Activated T-helper 9 cell treated with anti-CD3 and anti-CD28 coated beads, Interleukin-2, amount 50 U/mL, for 16 hours (primary cell): ENCODE measurements at regions not wholly inside any gene's neighbourhood (a gene's known extent, or its start where the extent isn't known, plus 50 kb on each side); places are given as distances from the start of the nearest gene placed in this dataset.

Source experiments
- DNase-seq: peaks from one replicate; pipeline ENCODE4 v3.0.0-alpha.2; 2020; ENCODE audit warnings: low read depth

DNA sequence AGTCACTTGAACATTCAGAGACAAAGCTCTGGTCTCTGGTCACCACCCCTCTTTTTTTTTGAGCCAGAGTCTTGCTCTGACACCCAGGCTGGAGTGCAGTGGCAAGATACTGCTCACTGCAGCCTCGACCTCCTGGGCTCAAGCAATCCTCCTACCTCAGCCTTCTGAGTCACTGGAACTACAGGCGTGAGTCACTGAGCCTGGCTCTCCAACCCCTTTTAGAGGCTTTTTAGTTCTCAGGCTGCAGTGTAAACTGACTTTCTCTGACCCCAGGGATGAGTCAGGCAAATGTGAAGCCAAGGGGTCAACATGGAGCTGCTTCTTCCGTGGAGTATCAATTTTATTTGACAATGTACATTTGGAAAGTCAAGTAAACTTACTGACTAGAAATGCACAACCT is 229.2 kb downstream of the PTTG2 start:
- DNase-seq = no peak

DNA sequence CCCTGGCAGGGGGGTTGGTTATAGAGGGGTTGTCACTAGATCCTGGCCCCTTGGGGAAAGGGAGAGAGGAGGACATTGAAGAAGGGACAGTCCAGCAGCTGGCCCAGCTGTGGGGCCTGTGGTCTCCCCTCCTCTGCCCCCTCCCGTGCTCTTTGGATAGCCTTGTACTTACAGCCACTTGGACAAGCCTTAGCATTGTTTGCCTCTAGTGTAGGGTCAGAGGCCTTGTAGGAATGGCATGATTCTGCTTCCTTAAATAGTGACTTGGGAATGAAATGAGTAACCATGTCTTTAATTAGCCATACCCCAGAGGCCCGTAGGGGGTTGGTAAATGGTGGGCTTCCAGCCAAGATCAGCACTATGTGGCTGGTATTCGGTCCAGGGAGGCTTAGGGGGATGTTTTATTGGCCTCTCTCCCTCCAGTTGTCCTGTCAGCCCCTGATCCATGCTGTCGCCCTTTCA is 230.6 kb downstream of the PTTG2 start:
- DNase-seq = no peak

DNA sequence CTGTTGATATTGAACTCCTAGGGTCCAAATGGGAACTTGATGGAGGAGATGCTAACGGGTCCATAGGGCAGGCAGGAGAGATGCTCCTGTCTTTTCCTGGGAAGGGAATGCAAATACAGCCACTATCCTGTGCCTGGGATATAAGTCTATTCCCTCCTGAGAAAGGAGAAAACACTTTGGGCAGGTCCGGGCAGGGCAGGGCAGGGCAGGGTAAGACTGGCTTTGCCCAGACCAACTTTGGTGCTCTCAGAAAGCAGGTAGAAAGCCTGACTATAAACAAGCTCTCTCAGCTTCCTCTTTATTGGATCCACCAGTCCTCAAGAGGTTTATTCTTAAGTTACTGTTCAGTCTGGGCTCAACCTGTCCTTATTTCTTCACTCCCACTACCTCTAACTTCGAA is 232.3 kb downstream of the PTTG2 start:
- DNase-seq = no peak

DNA sequence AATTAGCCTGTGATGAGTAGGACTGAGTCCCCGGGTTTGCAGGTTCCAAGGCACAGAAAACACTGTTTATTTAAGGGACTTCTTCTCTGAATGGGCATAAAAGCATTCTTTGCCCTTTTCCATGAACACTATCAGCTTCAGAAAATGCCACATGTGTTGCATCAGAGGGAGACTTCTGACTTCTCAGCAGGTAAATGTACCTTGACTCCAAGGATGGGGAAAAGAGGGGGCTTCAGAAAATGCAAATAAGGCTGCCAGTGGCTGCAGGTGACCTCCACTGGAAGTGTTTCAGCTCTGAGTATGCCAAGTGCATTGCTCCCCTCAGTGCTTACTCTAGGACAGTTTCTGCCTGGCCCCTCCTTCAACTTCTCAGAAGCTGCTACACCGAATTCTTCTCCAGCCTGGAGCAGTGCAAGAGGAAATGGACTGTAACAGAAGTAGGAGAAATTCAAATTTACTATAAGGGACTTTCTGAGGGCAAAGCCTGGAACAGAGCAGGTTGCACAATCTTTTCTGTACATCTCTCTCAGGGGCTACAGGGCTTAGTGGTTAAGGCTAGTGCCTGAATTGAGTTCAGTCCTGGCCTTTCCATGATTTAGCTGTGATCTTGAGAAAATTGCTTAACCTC is 233.2 kb downstream of the PTTG2 start:
- no peak for DNase-seq

DNA sequence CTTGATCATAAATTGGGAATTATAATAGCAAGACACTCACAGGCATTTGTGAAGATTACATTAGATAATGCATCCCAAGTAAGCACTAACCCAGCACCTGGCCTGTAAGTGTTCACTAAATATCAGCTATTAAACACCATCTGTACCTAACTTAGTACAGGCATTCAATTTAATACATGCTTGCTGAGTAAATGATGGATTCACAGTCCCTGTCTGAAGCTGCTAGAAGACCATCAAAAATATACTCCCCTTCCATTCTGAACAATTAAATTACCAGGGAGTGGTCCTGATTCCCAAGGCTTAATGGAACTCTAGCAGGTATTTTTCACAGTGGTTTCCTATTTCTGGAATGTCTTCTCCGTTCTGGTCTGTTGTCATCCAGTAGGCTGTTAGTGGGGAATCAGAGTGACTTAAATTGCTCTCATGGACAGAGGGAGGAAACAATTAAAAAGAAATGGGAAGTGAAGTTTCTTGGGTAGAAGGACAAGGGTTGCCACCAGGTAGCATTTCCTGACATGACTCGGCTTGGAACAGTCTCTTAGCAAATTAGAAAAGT is 233.9 kb downstream of the PTTG2 start:
- DNase-seq = no peak

DNA sequence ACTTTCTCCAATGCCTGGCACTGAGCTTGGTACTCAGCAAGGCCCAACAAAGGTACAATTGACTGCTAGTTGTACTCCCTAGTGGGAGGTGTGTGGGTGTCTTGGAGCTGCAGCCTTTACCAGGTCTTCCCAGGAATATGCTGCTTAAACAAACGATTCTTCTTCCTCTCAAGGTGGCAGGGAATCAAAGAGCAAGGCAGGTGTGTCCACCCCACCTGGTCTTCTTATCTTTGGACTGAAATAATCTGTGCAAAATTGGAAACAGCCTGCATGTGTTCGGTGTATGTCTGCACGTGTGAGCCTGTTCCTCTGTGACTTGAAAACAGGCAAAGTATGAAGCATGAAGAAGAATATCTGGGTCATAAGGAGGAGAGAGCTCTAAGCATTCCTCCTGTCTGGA is 235.3 kb downstream of the PTTG2 start:
- no peak for DNase-seq

DNA sequence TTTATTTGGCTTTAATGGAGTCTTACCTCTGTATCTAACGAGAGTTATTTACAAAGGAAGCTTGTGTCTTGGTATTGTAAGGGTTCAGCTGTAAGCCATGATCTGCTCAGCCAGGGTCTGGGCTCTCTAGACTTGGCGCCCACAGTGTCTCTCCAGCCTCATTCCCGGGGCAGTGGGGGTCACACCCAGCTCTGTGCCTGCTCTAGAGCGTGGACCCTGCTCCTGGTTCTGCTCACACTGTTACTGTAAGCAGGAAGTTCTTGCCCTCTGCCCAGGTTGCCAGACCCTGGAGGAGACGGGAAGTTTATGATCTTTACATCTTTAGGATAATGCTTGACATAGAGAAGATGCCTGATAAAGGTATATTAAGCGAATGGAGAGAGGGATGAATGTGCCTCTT is 235.7 kb downstream of the PTTG2 start:
- no peak for DNase-seq

DNA sequence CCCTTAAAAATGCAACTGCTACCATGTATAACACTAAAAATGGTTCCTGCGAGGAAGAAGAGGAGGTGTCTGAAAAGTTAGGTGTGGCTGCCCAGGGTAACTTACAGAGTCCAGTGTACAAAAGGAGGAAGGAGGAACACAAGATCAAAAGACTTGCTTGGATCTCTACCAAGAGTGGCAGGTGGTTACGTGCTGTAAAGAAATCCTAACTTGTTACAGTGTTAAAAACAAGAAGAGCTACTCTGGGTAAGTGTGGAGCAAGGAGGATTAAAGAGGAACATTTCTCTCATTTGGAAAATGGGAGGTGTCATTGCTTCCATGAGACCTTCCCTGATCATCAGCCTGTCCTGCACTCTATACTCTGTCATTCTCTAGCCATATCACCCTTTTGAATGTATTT is 242.0 kb downstream of the PTTG2 start:
- no peak for DNase-seq

DNA sequence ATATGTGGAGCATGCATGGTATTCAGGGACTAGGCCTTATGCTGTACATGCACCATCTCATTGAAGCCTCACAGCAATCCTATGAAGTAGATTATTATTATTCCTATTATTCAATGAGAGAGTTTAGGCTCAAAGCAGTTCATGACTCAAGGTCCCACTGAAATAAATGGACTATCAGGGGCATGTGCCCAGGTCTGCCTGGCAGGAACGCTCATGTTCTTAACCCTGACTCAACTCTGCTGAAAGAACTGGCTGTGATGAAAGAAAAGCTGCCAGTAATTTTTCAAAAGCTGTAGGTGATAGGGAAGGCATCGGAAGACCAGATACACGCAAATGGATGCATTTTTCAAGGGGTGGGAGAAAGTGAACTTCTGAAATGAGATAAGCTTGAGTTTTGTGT is 243.4 kb downstream of the PTTG2 start:
- DNase-seq = no peak

DNA sequence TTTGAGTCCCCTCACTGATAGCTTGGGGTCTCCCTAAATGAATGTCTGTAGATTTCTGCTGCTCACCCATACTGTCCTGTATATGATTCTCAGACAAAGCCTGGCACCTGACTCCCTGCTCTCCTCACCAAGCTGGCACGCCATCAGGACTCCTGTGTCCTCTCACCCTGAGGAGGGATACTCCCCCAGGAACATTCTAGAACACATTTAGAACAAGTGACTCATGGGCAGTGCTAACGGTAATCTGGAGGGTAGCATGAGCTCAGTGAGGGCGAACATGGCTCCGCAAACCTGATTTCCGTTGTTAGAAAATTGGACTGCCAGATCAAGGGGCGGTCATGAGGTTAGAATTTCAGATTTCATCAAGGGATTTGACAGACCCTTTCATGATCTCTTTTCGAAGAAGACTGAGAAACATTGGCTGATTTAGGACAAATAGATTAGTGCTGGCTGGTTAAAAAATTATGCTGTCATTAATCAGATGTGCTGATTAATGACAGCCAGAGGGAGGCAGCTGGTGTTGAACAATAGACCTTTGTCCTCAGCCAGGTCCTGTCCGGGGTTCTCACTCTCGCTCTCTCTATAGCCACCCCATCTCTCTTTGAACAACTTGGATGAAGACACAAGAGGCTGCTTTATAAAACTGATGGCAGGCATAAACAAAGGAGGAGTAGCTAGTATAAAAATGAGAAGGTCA is 244.3 kb downstream of the PTTG2 start:
- DNase-seq = no peak

DNA sequence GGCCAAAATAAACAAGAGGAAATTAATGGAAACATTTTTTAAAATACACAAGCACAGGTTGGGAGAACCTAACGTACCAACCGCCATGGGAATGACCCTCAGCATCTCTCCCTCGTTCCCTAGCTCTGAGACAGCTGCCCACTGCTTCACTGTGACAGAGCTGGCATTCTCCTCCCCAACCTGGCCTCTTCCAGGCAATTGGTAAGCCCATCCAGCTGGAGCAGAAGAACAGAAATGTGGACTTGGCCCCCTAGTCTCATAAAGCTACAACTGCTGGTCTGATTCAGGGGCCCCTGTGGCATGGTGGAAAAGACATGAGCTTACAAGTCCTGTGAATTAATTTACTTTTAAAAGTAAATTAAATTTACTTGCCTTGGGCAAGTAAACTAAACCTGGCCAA is 245.1 kb downstream of the PTTG2 start:
- no peak for DNase-seq

DNA sequence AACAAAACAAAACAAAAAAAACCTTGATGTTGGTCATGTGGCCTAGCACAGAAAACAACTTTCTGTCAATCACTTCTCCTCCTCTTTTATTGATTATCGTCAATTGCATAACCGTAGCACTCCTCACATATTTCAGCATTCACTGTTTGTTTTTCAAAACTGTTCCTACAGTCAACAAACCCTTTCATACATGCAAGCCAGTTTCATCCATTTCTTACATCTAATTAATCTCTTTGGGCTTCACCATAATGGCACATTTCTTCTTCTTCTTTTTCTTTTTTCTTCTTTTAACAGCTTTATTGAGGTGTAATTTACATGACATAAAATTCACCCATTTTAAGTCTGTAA is 246.9 kb downstream of the PTTG2 start:
- DNase-seq = no peak

DNA sequence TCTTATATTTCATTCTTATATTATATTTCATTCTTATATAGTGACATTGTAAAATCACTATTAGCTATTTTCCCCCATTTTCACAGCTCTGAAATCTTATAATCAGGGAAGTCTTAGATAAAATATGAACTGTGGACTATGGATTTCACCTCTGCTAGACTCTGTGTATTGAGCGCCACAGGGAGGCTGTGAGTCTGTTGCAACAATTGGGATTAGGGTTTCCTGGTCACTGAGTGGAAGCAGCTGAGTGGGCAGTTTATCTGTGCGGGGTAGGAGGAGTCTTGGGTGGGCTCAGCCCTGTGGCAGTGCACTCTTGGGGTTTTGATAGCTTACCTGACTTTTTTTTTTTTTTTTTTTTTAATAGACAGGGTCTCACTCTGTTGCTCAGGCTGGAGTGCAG is 249.5 kb downstream of the PTTG2 start:
- no peak for DNase-seq

DNA sequence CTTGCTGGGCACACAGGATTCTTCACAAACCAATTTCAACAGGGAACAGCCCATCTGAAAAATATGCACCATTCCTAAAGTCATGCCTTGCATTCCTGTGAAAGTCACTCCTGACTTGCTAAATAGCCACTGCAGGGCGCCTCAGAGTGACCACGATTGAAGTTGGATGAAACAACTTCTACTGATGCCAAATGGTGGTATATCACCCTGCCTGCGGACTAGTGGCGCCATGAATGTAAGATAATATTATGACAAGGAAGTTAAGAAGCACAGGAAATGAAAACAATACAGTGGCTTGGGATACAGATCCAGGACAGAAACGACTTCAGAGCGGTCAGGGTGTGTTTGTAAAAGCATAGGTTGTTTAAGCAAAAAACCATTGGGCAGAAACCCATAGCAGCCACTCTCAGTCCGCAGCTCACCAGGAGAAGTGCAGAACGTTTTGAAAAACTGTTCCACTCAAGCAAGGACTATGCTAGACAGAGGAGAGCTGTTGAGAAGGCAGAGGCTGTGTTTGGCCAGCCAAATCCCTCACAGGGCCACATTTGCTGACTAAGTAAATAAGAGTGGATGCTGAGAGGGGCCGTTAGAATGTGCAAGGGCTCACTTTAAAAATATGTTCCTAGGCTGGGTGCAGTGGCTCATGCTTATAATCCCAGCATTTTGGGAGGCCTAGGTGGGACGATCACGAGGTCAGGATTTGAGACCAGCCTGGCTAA is 250.4 kb downstream of the PTTG2 start:
- no peak for DNase-seq

DNA sequence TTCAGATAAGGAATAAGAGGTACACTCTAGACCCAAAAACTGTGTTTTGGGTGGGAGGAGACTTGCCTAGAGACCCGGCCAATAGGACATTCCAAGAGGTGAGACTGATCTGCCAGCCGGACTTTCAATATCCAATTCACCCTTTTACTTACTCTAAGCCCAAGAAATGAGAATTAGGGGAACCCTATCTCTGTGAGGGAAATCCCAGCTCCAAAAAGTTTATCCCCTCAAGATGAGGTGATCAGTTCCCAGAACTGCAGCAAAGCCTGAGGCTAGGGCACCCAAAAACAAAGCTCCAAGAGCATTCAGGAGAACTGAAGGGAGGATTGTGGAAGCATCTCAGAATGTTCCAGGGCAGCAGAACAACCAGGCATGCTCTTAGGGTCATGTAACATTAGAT is 251.7 kb downstream of the PTTG2 start:
- no peak for DNase-seq

DNA sequence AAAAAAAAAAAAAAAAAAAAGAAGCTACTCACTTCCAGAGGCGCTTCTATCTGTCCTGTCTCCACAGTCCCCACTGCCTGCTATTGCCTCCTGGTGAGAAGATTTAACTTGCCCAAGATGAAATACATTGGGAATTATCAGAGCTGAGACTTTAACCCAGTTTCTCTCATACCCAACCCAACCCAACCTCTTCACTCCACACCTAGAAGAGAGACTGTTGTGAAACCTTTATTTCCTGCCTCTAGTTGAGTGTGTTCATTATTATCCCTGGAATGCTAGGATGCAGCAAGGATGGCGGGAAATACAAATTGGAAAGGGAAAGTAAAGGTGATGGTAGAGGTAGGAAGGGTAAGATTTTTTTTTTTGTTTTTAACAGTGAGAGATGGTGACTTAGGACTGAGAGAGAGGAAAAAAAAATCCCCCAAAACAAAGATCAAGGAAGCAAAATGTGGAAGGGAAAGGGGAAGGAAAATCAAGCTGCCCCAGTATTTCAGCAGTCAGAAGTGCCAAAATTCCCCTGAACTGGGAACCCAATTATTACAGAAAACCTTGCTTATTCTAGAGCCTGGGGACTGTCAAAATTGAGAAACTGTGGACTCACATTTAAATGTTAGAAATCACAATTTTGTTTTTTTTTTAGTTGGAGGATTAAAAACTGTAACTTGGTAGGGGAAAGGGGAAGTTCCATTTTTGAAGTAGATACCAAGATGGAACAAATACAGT is 253.0 kb downstream of the PTTG2 start:
- DNase-seq = no peak

DNA sequence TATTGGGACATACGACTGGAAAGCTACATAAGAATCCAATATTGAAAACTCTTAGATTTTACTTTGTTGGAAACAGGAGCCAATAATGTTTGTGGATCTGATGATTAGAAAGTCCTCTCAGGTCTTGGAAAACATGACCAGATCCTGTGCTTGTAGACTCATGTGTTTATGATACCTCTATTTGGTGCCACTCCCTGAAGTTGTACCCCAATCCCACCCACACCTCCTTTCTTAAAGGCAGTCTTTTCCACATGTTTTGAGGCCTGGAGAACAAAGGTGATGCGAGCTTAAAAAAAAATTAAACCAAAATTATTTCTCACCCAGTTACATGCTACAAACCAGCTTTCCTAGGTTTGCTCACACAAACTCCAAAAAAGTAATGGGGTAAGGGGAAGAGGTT is 262.7 kb downstream of the PTTG2 start:
- DNase-seq = no peak

DNA sequence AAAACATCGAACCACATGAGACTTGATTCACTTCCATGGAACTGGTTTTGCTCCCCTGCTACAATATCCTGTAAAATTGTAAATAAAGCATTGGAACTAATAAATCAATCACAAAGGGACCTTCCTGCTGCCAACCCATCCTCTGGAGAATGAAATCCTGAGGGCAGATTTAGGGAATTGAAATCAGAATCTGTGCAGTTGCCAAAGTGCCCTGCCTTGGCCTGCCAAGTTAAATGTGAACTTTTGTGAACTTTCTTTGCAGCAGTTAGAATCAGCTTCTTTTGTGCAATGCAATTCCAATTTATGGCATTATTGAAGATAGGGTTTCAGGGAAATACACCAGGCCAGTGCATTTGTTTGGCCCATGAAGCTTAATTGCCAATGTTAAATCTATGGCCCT is 263.1 kb downstream of the PTTG2 start:
- DNase-seq = no peak

DNA sequence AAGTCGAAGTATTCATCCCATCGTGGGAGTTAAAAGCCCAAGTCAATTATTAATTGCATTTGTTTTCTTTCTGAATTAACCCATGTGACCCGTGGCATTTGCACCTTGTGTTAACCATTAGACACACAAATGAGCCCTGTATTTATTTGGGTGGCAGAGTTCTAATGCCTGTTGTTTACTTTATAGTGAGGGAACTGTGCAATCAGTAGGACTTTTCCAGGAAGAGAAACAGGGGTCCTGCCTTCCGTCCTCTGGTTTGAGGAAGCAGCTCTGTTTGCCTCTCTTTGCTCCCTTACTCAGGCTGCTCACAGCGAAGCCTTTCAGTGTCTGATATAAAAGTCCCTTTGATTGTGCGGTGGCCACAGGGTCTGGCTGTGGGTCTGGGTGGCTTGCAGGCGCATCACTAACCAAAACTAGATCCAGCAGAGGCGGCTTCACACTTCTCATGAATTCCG is 263.6 kb downstream of the PTTG2 start:
- DNase-seq = no peak

DNA sequence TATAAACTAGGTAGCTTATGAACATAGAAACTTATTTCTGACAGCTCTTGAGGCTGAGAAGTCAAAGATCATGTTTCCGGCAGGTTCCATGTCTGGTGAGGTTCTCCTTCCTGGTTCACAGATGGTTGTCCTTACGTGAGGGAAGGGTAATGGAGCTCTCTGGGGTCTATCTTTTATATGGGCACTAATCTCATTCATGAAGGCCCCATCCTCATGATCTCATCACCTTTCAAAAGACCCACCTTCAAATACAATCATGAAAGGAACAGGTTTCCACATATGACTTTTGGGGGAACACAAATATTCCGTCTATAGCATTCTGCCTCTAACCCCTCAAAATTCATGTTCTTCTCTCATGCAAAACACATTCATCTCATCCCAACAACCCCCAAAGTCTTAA is 264.7 kb downstream of the PTTG2 start:
- DNase-seq = no peak

DNA sequence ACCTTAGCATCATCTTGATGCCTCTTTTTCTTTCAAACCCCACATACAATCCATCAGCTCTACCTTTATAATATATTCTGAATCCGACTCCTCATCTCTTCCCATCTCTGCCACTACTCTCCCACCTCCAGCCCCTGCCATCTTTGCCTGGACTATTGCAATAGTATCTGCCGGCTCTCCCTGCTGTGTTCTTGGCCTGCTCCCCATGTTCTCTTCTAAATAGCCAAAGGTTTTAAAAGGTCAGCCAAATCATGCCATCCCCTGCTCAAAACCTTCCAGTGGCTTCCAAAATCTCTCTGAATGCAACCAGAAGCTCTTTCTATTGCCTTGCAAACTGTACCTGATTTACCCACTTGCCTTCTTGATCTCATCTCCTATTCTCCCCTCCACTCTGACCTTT is 266.0 kb downstream of the PTTG2 start:
- no peak for DNase-seq

DNA sequence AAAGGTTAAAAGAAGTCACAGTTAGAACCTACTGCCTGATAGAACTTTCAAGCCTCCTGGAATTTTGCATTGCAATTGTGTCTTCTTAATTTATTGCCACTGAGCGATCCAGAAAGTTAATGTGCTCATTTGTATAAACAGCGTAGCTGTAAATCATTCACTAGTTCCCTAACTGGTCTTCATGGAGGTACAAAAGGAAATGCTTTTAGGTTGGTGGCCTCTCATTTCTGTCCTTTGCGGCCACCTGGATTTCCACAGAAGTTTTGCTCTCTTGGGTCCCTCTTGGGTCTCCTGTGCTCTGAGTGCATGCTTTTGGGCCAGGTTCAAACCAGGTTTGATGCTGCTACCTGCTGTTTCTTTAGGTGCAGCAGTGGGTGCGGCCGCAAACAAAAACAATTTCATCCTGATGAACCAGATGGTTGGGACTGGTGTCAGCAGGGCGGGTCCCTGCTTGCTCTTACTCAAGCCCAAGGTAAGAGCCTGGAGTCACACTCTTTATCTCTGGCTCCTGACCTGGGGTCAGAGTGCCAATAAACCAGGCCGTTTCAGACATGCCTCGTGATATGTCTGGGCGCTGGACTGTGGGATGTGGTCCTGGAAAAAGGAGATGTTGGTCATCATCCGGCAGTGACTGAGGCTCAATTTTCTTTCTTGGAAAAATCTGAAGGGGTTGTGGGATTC is 270.1 kb downstream of the PTTG2 start:
- DNase-seq = no peak
